ENCODE measurements at regions not wholly inside any gene's neighbourhood (a gene's known extent, or its start where the extent isn't known, plus 50 kb on each side); places are given as distances from the start of the nearest gene placed in this dataset.

GRCh38 chr6:90877616-90878015 lies 290.7 kb upstream of the MAP3K7 start:
- Histone ChIP-seq H2AFZ (ENCODE audit: low read length) (no peak overlapping the region), H3K14ac (ENCODE audit: insufficient read depth, low read length) (no peak overlapping the region), H3K4me2 (ENCODE audit: insufficient read depth, insufficient read length, low read length) (no peak overlapping the region), H4K8ac (replicated peaks; ENCODE audit: insufficient read length, low read depth, low read length) (no peak overlapping the region), H3K9me3 (ENCODE audit: control insufficient read depth, low read depth, low read length) (no peaks in the 10 kb centered on the region), H3K9ac (ENCODE audit: extremely low read depth, insufficient read length, low read length) (no peak overlapping the region), H3K79me2 (ENCODE audit: insufficient read depth, low read length) (no peaks in the 10 kb centered on the region), H3K27me3 (ENCODE audit: insufficient read depth, low read length) (no peaks in the 10 kb centered on the region), H3K56ac (ENCODE audit: insufficient read length, low read depth, low read length) (no peak overlapping the region), H3K4ac (ENCODE audit: low read depth, low read length) (no peak overlapping the region), H3K23me2 (ENCODE audit: insufficient read length, low read depth, low read length, poor library complexity, severe bottlenecking) (no peaks in the 10 kb centered on the region), H2BK12ac (ENCODE audit: insufficient read length, low read depth, low read length) (no peak overlapping the region), H3K79me1 (ENCODE audit: insufficient read depth, low read depth, low read length, poor library complexity, severe bottlenecking) (no peaks in the 10 kb centered on the region), H3T11ph (ENCODE audit: low read length) (no peak overlapping the region), H4K20me1 (ENCODE audit: control insufficient read depth, insufficient read depth, insufficient read length) (no peaks in the 10 kb centered on the region), H3K18ac (ENCODE audit: insufficient read length, low read depth, low read length) (no peak overlapping the region), H3K4me1 (ENCODE audit: insufficient read depth, low read length) (no peaks in the 10 kb centered on the region), H2BK120ac (ENCODE audit: low read depth, low read length, poor library complexity, severe bottlenecking) (no peak overlapping the region), H3K23ac (ENCODE audit: insufficient read length, low read depth, low read length) (no peak overlapping the region), H2BK5ac (ENCODE audit: insufficient read length, low read length) (no peak overlapping the region), H4K5ac (ENCODE audit: insufficient read length, low read depth, low read length) (no peak overlapping the region), H4K91ac (ENCODE audit: insufficient read length, low read depth, low read length) (no peak overlapping the region), H2BK15ac (ENCODE audit: low read depth, low read length) (no peak overlapping the region), H2AK5ac (ENCODE audit: insufficient read length, low read length) (no peak overlapping the region), H3K27ac (ENCODE audit: insufficient read length, low read depth, low read length) (no peak overlapping the region), H2BK20ac (ENCODE audit: low read depth, low read length, poor library complexity, severe bottlenecking) (no peak overlapping the region)
- no peak for TF ChIP-seq CTCF (conservative IDR thresholded peaks at IDR 0.05)
- no peak overlapping the region for H3K4me3 Mint-ChIP-seq
- H3K27me3 Mint-ChIP-seq (ENCODE audit: low read depth): no peaks in the 10 kb centered on the region; the same call in 1 of the 2 replicates
- no peak for DNase-seq
- H3K36me3 Mint-ChIP-seq (ENCODE audit: insufficient read depth in 1 of 3, low read depth in 3 of 3): peaks cover 10 to 25% (median 12%) of the 10 kb centered on the region in 3 experiments; a peak in 6 of 7 replicates
- no peak overlapping the region; a peak in 1 of 7 replicates for H3K27ac Mint-ChIP-seq
- H3K4me1 Mint-ChIP-seq: 0 out of 4 replicates have a peak, but pooled peaks cover 0 to 4% of the 10 kb centered on the region in 2 experiments
- H3K9me3 Mint-ChIP-seq: peaks cover 20 to 25% of the 10 kb centered on the region in 2 experiments
- no CpG with 5 or more reads among the region's 3 CpGs for WGBS (ENCODE audit: extremely low coverage, insufficient read length, low lambda C conversion rate)

Measured in H9 (cell line).